Neural cell (in vitro differentiated cells): ENCODE measurements at regions not wholly inside any gene's neighbourhood (a gene's known extent, or its start where the extent isn't known, plus 50 kb on each side); places are given as distances from the start of the nearest gene placed in this dataset.

Source experiments
- CTCF ChIP-seq: fragments of 450-650 bp; IDR thresholded peaks from 2 replicates; pipeline ENCODE4 v1.5.1; 2014; ENCODE audit warnings: antibody characterized with exemption, mild to moderate bottlenecking, moderate library complexity; ENCODE audit not compliant: poor library complexity, severe bottlenecking
- EP300 ChIP-seq: fragments of 450-650 bp; conservative IDR thresholded peaks from 2 replicates; pipeline ENCODE4 v1.6.1; 2014; ENCODE audit warnings: antibody characterized with exemption, mild to moderate bottlenecking, moderate library complexity; ENCODE audit not compliant: poor library complexity, severe bottlenecking
- EZH2 ChIP-seq: fragments of 200-600, 300-800 bp; shearing (Covaris generic), sonication (generic); IDR thresholded peaks from 2 replicates; pipeline ENCODE4 v1.6.1; 2014; ENCODE audit warnings: antibody characterized with exemption, low read length, borderline replicate concordance, mild to moderate bottlenecking; ENCODE audit not compliant: insufficient read depth, poor library complexity, severe bottlenecking
- MXI1 ChIP-seq: fragments of 450-650 bp; conservative IDR thresholded peaks from 2 replicates; pipeline ENCODE4 v1.6.1; 2014; ENCODE audit warnings: antibody characterized with exemption, mild to moderate bottlenecking; ENCODE audit not compliant: poor library complexity, severe bottlenecking
- POLR2AphosphoS5 ChIP-seq: IDR thresholded peaks from 2 replicates; pipeline ENCODE4 v1.6.1; 2012
- RAD21 ChIP-seq: fragments of 450-650 bp; conservative IDR thresholded peaks from 2 replicates; pipeline ENCODE4 v1.6.1; 2014; ENCODE audit warnings: antibody characterized with exemption, mild to moderate bottlenecking, moderate library complexity
- REST ChIP-seq: IDR thresholded peaks from 2 replicates; pipeline ENCODE4 v1.6.1; 2012; ENCODE audit warnings: borderline replicate concordance
- SMC3 ChIP-seq: fragments of 450-650 bp; conservative IDR thresholded peaks from 2 replicates; pipeline ENCODE4 v1.6.1; 2014; ENCODE audit warnings: antibody characterized with exemption, mild to moderate bottlenecking, moderate library complexity; ENCODE audit not compliant: poor library complexity

- TF ChIP-seq CTCF, result no peak
- TF ChIP-seq EZH2, result no peak
- TF ChIP-seq POLR2AphosphoS5, result no peak
- TF ChIP-seq REST, result no peak
- no peak for TF ChIP-seq SMC3
- no peak for TF ChIP-seq EP300
- TF ChIP-seq RAD21, result no peak
- TF ChIP-seq MXI1, result no peak
Measured at GRCh38 chr18:40431071-40431985, 1523.7 kb upstream of the PIK3C3 start.
